ENCODE measurements at regions not wholly inside any gene's neighbourhood (a gene's known extent, or its start where the extent isn't known, plus 50 kb on each side); places are given as distances from the start of the nearest gene placed in this dataset.

DNA sequence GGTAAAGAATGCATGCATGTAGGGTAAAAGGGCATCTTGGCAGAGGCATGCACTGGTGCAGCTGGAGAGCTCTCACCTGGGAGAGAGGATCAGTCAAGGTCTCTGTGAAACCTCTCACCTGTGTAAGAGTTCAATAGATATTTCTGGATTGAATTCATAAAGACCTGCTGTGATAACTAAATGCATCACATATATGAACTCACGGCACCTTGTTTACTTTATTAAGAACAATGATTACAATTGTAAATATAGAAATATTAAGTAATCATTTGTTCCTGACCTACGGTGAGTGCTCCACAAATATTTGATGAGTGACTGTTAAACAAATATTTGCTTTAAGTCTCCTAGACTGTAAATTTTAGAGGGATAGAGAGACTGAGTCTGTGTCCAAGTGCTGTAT, 85.9 kb upstream of the PAQR3 start:
- DNase-seq (ENCODE audit: low spot score): no peak

DNA sequence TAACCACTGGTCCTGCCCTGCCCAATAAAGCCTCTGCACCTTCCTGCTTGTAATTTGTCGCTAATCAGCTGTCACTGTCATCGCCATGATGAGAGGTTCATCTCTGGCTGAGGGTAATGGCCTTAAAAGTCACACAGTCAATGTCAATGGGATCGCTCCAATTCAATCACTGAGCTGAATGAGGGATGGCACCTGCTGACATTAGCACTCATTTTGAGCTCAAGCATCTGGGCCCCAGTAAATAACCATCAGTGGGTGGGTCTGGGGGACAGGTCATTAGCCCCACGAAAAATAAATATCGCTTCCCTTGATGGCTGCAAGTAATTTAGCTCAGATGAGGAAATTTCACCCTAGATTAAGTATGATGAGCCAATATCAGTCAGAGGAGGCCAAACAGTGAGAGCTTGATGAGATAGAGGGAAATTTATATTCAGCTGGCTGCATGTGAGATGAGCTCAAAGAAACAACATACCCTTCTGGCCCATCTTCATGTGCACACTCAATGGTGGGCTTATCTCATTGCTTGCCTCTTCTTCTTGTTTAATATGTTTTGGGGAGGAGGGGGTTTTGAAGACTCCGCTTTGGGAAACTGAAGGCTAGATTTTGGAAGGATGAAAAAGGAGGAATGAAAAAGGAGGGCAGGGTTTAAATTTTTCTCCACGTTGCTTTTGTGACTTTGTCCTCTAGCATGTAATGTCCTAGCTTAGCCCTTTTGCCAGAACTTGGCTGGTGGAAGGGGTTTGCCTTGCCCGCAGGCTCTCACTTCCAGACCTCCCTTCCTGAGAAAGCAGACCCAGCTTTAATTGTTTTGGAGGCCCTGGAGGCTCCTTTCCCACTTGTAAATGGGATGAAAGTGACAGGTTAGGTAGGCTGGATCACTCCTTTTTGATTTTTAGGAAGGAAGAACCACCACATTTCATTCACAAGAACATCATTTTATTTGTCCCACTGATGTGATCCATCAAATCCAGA, 84.8 kb upstream of the PAQR3 start:
- DNase-seq (ENCODE audit: low spot score): no peak

DNA sequence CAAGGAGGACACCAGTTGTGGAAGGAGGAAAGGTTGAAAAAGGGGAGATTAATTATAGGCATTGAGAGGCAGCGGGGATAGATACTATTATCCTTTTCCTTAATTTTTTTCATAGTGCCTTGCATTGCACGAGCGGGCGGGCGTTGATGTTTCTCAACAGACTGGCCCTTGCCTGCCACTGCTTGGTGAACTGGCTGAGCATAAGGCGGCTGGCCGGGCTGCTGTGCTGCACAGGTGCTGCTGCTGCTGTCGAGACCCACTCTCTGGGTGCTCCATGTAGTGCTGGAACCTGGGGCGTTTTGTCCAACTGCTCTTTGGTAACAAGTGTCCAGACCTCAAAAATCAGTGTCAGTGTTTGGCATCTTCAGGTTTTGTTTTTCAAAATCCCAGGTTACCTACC, 83.3 kb upstream of the PAQR3 start:
- no peak for DNase-seq (ENCODE audit: low spot score)

DNA sequence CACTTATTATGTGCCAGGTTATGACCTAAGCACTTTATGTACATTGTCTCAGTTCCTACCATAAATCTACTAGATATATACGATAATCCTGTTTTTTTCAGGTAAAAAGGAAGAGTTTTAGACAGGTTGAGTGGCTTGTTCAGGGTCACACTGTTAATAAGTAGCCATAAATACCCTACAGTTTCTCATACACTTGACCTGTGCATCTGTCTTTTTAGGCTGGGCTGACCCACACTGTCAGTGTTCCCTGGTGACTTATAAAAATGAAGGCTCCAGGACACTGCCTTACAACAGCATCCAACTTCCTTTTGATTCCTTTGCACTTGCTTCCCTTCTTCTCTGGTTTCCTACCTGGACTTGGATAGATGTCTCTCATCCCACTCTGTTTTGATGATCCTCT, 78.2 kb upstream of the PAQR3 start:
- DNase-seq (ENCODE audit: low spot score): no peak

DNA sequence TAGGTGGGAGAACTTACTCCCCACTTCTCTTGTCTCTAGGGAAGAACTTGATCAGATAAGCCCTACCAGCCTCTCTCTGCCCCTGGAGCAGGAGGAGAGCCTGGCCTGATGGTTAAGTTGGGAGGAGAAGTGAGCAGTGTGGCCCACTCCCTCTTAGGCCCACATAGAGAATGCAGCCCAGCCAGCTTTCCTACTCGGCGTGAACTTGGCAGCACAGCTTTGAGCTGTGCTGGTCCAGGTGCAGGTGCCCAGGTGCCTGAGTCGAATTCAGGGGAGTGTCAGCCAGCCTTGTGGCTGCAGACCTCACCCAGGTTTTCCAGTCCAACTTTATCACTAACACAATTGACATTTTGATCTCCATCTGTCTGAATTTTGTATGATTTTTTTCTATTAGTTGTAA, 77.6 kb upstream of the PAQR3 start:
- DNase-seq (ENCODE audit: low spot score): no peak

DNA sequence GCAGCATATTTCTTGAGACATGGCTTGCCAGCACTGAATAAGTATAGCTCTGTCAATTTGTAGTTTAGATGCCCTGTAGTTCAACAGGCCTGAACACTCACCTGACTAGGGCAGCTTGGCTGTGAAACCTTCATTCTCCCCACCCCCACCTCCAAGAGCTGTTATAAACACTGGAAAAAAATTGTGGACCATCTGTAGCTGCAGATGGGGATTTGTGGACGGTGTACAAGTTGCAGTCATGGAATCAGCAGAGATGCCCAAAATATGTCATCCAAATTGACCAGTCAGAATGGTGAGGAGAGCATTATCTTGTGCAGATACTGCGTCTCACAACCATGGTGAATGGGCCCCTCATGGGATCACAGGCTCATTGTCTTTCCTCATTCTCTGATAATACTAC, 76.2 kb upstream of the PAQR3 start:
- DNase-seq (ENCODE audit: low spot score): no peak

DNA sequence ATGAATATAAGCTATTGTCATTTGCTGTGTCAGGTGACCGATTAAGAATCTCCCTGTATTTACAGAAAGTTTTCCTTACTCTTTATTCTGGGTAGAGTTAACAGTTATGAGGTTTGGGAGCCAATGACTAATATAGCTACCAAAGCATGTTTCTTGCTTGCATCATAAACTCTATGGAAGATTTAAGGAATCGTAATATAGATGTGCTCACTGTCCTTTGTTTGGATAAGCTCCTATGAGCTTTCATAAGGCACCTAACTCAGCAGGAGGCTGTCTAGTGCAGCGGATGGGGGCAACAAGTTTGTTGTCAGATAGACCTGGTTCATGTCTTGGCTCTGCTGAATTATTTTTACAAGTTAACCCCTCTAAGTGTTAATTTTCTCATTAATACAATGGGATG, 75.0 kb upstream of the PAQR3 start:
- no peak for DNase-seq (ENCODE audit: low spot score)

DNA sequence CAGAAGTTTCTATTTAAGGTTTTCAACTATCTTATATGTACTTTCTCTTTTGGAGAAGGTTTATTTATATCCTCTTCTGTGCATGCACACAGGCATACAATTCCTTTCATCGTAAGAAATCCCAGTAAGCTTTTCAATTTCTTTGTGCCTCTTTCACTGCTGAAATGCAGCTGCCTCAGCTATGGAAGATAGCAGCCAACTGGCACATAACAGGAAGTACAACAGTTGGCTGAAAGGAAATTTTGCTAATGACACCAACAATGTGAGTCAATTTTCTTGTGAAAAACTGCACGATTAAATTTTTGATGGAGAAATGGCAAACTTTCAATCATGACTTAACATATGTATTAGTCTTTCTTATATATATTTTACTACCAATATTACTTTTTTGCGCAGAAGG, 74.5 kb upstream of the PAQR3 start:
- no peak for DNase-seq (ENCODE audit: low spot score)

DNA sequence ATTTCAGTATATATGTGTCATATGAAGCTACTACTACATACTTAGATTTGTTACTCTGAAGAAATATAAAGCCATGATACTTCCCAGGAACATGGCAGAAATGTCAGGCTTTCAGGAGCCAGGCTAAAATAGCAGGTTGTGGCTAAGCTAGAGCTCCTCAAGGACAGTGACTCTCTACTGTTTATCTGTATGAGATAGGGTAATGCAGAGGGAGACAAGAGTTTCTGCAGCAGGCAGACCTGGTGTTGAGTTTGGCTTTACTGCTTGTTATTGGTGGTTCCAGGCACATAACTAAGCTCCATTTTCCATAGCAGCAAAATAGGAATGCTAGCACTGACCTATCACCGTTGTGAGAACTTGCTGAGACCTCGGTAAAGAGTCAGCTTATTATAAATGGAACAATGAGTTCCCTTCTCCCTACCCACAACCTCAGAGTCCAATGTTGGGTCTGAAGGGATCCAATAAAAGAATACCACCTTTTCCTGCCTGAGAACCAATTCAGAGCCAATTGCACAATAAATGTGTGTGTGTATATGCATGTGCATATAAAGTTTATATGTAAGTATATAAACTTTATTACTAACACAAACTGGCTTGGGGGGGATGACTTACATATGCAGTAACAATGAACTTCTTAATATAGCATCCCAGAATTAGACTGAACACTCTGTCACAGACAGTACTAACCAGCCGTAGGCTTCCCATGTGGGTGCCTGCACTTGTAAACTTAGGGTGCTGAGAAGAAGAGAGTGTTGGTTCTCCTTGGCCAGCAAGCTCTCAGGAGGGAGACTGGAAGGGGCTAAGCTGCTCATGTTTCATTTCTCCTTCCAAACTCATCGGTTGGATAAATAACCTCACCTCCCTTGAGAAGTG, 51.9 kb upstream of the PAQR3 start:
- no peak for DNase-seq (ENCODE audit: low spot score)

DNA sequence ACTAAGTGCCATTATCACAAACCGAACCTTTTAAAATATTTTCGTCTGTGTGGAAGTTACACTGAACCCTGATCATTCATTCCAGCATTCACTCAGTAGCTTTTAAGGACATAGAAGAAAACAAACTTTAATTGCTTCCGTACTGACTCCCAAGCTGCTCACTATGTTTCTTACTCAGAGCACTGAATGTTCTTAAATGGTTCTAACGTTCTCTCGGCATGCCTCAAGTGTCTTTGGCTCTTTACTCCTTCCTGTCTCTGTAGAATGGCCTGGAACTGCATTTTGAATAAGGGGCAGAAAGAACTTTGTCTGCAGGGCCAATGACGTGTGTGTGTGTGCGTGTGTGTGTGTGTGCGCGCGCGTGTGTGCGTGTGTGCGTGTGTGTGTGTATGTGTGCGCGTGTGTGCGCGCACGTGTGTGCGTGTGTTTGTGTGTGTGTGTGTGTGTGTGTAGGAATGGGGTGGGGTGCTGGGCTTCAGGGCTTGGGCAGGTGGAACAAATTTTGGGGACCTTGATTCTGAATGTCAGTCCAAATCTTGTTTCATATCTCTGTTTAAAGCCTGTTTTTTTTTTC, 50.5 kb upstream of the PAQR3 start:
- DNase-seq (ENCODE audit: low spot score): no peak
